ENCODE measurements at regions not wholly inside any gene's neighbourhood (a gene's known extent, or its start where the extent isn't known, plus 50 kb on each side); places are given as distances from the start of the nearest gene placed in this dataset.

DNA sequence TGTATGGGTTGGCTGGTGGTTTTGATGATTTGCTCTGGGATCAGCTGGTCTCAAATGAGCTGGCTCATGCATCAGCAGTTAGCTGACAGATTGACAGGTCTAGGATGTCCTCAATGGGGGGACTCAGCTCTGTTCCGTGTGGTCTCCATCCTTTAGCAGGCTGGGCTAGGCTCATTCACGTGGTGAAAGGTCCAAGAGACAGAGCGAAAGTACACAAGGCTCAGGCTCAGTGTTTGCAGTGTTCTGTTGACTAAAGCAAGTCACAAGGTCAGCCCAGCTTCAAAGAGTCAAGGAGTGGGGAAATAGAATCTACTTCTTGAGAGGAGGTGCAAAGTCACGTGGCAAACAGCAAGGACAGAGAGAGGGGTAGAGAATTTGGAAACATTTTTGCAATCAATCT is 126.5 kb upstream of the CMC1 start (continued):
- TF ChIP-seq, protein P1, sequence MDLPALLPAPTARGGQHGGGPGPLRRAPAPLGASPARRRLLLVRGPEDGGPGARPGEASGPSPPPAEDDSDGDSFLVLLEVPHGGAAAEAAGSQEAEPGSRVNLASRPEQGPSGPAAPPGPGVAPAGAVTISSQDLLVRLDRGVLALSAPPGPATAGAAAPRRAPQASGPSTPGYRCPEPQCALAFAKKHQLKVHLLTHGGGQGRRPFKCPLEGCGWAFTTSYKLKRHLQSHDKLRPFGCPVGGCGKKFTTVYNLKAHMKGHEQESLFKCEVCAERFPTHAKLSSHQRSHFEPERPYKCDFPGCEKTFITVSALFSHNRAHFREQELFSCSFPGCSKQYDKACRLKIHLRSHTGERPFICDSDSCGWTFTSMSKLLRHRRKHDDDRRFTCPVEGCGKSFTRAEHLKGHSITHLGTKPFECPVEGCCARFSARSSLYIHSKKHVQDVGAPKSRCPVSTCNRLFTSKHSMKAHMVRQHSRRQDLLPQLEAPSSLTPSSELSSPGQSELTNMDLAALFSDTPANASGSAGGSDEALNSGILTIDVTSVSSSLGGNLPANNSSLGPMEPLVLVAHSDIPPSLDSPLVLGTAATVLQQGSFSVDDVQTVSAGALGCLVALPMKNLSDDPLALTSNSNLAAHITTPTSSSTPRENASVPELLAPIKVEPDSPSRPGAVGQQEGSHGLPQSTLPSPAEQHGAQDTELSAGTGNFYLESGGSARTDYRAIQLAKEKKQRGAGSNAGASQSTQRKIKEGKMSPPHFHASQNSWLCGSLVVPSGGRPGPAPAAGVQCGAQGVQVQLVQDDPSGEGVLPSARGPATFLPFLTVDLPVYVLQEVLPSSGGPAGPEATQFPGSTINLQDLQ (CRISPR knock-in tag; IDR thresholded peaks at IDR 0.05) = no peak
- no peak for TF ChIP-seq ZNF768 (CRISPR knock-in tag; IDR thresholded peaks at IDR 0.05)
- no peak for TF ChIP-seq DMTF1 (CRISPR knock-in tag; IDR thresholded peaks at IDR 0.05)
- peak; percentile 54; the same call in 1 of the 2 replicates for TF ChIP-seq ZNF703 (CRISPR knock-in tag; IDR thresholded peaks at IDR 0.05; ENCODE audit: borderline replicate concordance)
- TF ChIP-seq ZNF563 (CRISPR knock-in tag; IDR thresholded peaks at IDR 0.05) = peak; percentile 37; the same call in 1 of the 2 replicates
- no peak for TF ChIP-seq ZNF569 (CRISPR knock-in tag; IDR thresholded peaks at IDR 0.05; ENCODE audit: borderline replicate concordance)
- TF ChIP-seq FIP1L1 (IDR thresholded peaks at IDR 0.05; ENCODE audit: borderline replicate concordance, insufficient read depth, low read depth, low read length) = no peak
- TF ChIP-seq, protein P2, sequence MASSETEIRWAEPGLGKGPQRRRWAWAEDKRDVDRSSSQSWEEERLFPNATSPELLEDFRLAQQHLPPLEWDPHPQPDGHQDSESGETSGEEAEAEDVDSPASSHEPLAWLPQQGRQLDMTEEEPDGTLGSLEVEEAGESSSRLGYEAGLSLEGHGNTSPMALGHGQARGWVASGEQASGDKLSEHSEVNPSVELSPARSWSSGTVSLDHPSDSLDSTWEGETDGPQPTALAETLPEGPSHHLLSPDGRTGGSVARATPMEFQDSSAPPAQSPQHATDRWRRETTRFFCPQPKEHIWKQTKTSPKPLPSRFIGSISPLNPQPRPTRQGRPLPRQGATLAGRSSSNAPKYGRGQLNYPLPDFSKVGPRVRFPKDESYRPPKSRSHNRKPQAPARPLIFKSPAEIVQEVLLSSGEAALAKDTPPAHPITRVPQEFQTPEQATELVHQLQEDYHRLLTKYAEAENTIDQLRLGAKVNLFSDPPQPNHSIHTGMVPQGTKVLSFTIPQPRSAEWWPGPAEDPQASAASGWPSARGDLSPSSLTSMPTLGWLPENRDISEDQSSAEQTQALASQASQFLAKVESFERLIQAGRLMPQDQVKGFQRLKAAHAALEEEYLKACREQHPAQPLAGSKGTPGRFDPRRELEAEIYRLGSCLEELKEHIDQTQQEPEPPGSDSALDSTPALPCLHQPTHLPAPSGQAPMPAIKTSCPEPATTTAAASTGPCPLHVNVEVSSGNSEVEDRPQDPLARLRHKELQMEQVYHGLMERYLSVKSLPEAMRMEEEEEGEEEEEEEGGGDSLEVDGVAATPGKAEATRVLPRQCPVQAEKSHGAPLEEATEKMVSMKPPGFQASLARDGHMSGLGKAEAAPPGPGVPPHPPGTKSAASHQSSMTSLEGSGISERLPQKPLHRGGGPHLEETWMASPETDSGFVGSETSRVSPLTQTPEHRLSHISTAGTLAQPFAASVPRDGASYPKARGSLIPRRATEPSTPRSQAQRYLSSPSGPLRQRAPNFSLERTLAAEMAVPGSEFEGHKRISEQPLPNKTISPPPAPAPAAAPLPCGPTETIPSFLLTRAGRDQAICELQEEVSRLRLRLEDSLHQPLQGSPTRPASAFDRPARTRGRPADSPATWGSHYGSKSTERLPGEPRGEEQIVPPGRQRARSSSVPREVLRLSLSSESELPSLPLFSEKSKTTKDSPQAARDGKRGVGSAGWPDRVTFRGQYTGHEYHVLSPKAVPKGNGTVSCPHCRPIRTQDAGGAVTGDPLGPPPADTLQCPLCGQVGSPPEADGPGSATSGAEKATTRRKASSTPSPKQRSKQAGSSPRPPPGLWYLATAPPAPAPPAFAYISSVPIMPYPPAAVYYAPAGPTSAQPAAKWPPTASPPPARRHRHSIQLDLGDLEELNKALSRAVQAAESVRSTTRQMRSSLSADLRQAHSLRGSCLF (CRISPR knock-in tag; IDR thresholded peaks at IDR 0.05; ENCODE audit: borderline replicate concordance) = no peak
- TF ChIP-seq ARNT2 (CRISPR knock-in tag; IDR thresholded peaks at IDR 0.05; ENCODE audit: low read depth) = no peak
- TF ChIP-seq, protein P3, sequence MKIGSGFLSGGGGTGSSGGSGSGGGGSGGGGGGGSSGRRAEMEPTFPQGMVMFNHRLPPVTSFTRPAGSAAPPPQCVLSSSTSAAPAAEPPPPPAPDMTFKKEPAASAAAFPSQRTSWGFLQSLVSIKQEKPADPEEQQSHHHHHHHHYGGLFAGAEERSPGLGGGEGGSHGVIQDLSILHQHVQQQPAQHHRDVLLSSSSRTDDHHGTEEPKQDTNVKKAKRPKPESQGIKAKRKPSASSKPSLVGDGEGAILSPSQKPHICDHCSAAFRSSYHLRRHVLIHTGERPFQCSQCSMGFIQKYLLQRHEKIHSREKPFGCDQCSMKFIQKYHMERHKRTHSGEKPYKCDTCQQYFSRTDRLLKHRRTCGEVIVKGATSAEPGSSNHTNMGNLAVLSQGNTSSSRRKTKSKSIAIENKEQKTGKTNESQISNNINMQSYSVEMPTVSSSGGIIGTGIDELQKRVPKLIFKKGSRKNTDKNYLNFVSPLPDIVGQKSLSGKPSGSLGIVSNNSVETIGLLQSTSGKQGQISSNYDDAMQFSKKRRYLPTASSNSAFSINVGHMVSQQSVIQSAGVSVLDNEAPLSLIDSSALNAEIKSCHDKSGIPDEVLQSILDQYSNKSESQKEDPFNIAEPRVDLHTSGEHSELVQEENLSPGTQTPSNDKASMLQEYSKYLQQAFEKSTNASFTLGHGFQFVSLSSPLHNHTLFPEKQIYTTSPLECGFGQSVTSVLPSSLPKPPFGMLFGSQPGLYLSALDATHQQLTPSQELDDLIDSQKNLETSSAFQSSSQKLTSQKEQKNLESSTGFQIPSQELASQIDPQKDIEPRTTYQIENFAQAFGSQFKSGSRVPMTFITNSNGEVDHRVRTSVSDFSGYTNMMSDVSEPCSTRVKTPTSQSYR (CRISPR knock-in tag; IDR thresholded peaks at IDR 0.05; ENCODE audit: borderline replicate concordance) = peak; percentile 45; the same call in 1 of the 2 replicates
- no peak for TF ChIP-seq SRSF1 (optimal IDR thresholded peaks at IDR 0.05; ENCODE audit: low read depth, low read length)
- TF ChIP-seq SAP130 (CRISPR knock-in tag; IDR thresholded peaks at IDR 0.05; ENCODE audit: low read depth) = peak; percentile 92
- no peak for TF ChIP-seq LCORL (IDR thresholded peaks at IDR 0.05)
- peak; percentile 90 for TF ChIP-seq LCORL (CRISPR knock-in tag; IDR thresholded peaks at IDR 0.05)
- no peak for TF ChIP-seq ZNF577 (CRISPR knock-in tag; IDR thresholded peaks at IDR 0.05; ENCODE audit: borderline replicate concordance, low read depth)
- TF ChIP-seq ZFP62 (CRISPR knock-in tag; IDR thresholded peaks at IDR 0.05) = no peak
- no peak for TF ChIP-seq NFIB (CRISPR knock-in tag; IDR thresholded peaks at IDR 0.05; ENCODE audit: borderline replicate concordance)
- TF ChIP-seq MIER3 (CRISPR knock-in tag; IDR thresholded peaks at IDR 0.05; ENCODE audit: borderline replicate concordance) = peak; percentile 94

Data from HepG2 (cell line).